Bone marrow (tissue), 2 donors: ENCODE measurements at regions not wholly inside any gene's neighbourhood (a gene's known extent, or its start where the extent isn't known, plus 50 kb on each side); places are given as distances from the start of the nearest gene placed in this dataset.
A peak's percentile ranks its signal among the peaks of the same experiment; 100 is the strongest.

Experiments
- DNase-seq, 2 donors: peaks; one replicate each; lab custom pipeline; 2025; lab: John Stamatoyannopoulos, UW

- DNase-seq: no peak
These were observed 83.3 kb downstream of the EDEM1 start for GRCh38 chr3:5270666-5271371.

- no peak for DNase-seq
These were observed 83.8 kb downstream of the EDEM1 start for GRCh38 chr3:5271372-5271683.

- no peak for DNase-seq
These were observed 84.9 kb downstream of the EDEM1 start for GRCh38 chr3:5272387-5272786.

GRCh38 chr3:5274091-5274490 is 86.6 kb downstream of the EDEM1 start:
- no peak for DNase-seq

- DNase-seq: no peak
These were observed 88.0 kb downstream of the EDEM1 start for GRCh38 chr3:5275529-5275928.

GRCh38 chr3:5276934-5277333 is 89.4 kb downstream of the EDEM1 start:
- DNase-seq: no peak

GRCh38 chr3:5277612-5278236 is 90.2 kb downstream of the EDEM1 start:
- no peak for DNase-seq

- DNase-seq: no peak
These were observed 91.2 kb downstream of the EDEM1 start for GRCh38 chr3:5278666-5279065.

GRCh38 chr3:5282703-5283102 is 95.2 kb downstream of the EDEM1 start:
- no peak for DNase-seq

- DNase-seq: no peak
These were observed 97.9 kb downstream of the EDEM1 start for GRCh38 chr3:5285439-5285838.

GRCh38 chr3:5290915-5291314 is 103.4 kb downstream of the EDEM1 start:
- DNase-seq: no peak

- DNase-seq: no peak
These were observed 105.0 kb downstream of the EDEM1 start for GRCh38 chr3:5292512-5292911.

- no peak for DNase-seq
These were observed 105.7 kb downstream of the EDEM1 start for GRCh38 chr3:5293207-5293606.

- no peak for DNase-seq
These were observed 106.8 kb downstream of the EDEM1 start for GRCh38 chr3:5294356-5294755.

GRCh38 chr3:5295191-5295690 is 107.7 kb downstream of the EDEM1 start:
- DNase-seq: no peak

- DNase-seq: no peak
These were observed 108.9 kb downstream of the EDEM1 start for GRCh38 chr3:5296362-5296761.

- DNase-seq: no peak
These were observed 110.4 kb downstream of the EDEM1 start for GRCh38 chr3:5297895-5298294.

- DNase-seq: peak in 1 of 2 donors; percentile 52
These were observed 110.9 kb downstream of the EDEM1 start for GRCh38 chr3:5298453-5298852.

- no peak for DNase-seq
These were observed 111.7 kb downstream of the EDEM1 start for GRCh38 chr3:5299161-5299560.

- DNase-seq: no peak
These were observed 113.1 kb downstream of the EDEM1 start for GRCh38 chr3:5300638-5301037.

GRCh38 chr3:5301651-5302297 is 114.3 kb downstream of the EDEM1 start:
- no peak for DNase-seq

GRCh38 chr3:5302661-5303060 is 115.2 kb downstream of the EDEM1 start:
- DNase-seq: no peak

- DNase-seq: no peak
These were observed 116.7 kb downstream of the EDEM1 start for GRCh38 chr3:5304188-5304587.
